NCI-H446 (cell line): ENCODE measurements at regions not wholly inside any gene's neighbourhood (a gene's known extent, or its start where the extent isn't known, plus 50 kb on each side); places are given as distances from the start of the nearest gene placed in this dataset.
A peak's percentile ranks its signal among the peaks of the same experiment; 100 is the strongest.

Experiments
- DNase-seq, 2 experiments: peaks; one replicate each; lab custom pipeline; 2025; lab: John Stamatoyannopoulos, UW

- DNase-seq: no peak
Observed at GRCh38 chr14:44712024-44712815, 205.1 kb upstream of the FSCB start.

GRCh38 chr14:44701563-44702263 lies 194.6 kb upstream of the FSCB start:
- DNase-seq: peak in 1 of 2 experiments; percentile 27

- DNase-seq: no peak
Observed at GRCh38 chr14:44700694-44701093, 193.6 kb upstream of the FSCB start.

GRCh38 chr14:44700184-44700583 lies 193.1 kb upstream of the FSCB start:
- no peak for DNase-seq

GRCh38 chr14:44699391-44699790 lies 192.3 kb upstream of the FSCB start:
- DNase-seq: no peak

- no peak for DNase-seq
Observed at GRCh38 chr14:44669496-44669895, 162.4 kb upstream of the FSCB start.

GRCh38 chr14:44663136-44663535 lies 156.1 kb upstream of the FSCB start:
- DNase-seq: no peak

GRCh38 chr14:44662250-44662891 lies 155.3 kb upstream of the FSCB start:
- DNase-seq: no peak

- DNase-seq: no peak
Observed at GRCh38 chr14:44658389-44658696, 151.3 kb upstream of the FSCB start.

GRCh38 chr14:44657696-44658388 lies 150.8 kb upstream of the FSCB start:
- peak; percentile 60 to 73 for DNase-seq

GRCh38 chr14:44657203-44657602 lies 150.1 kb upstream of the FSCB start:
- DNase-seq: peak; percentile 35 to 60

- no peak for DNase-seq
Observed at GRCh38 chr14:44654591-44654990, 147.5 kb upstream of the FSCB start.

GRCh38 chr14:44653641-44654040 lies 146.6 kb upstream of the FSCB start:
- peak in 1 of 2 experiments; percentile 13 for DNase-seq

- DNase-seq: no peak
Observed at GRCh38 chr14:44652640-44653039, 145.6 kb upstream of the FSCB start.

- DNase-seq: peak in 1 of 2 experiments; percentile 26
Observed at GRCh38 chr14:44649061-44649460, 142.0 kb upstream of the FSCB start.

- no peak for DNase-seq
Observed at GRCh38 chr14:44640416-44640815, 133.3 kb upstream of the FSCB start.

GRCh38 chr14:44639781-44640385 lies 132.8 kb upstream of the FSCB start:
- no peak for DNase-seq

- no peak for DNase-seq
Observed at GRCh38 chr14:44634692-44635091, 127.6 kb upstream of the FSCB start.

- no peak for DNase-seq
Observed at GRCh38 chr14:44626423-44626822, 119.3 kb upstream of the FSCB start.

- DNase-seq: no peak
Observed at GRCh38 chr14:44625098-44625497, 118.0 kb upstream of the FSCB start.

GRCh38 chr14:44620121-44621019 lies 113.3 kb upstream of the FSCB start:
- no peak for DNase-seq
